Breast epithelium (tissue), 4 donors: ENCODE measurements at regions not wholly inside any gene's neighbourhood (a gene's known extent, or its start where the extent isn't known, plus 50 kb on each side); places are given as distances from the start of the nearest gene placed in this dataset.

Source experiments
- DNase-seq, 2 donors: peaks; one replicate each; pipeline ENCODE4 v3.0.0-alpha.2; 2019; ENCODE audit warnings: low spot score in 2 of 2
- H3K27ac ChIP-seq, 2 donors: fragments of 200-600 bp; sonication (generic) in 1 of 2; one replicate each; pipeline ENCODE4 v1.5.1; 2016 to 2019; ENCODE audit warnings: mild to moderate bottlenecking in 1 of 2
- H3K27me3 ChIP-seq, 2 donors: fragments of 200-600 bp; sonication (generic) in 1 of 2; one replicate each; pipeline versions ENCODE4 v1.5.1 to v1.6.0; 2017 to 2019; ENCODE audit warnings: control low read depth in 1 of 2, mild to moderate bottlenecking in 1 of 2
- H3K36me3 ChIP-seq: fragments of 200-600 bp; one replicate; pipeline ENCODE4 v1.5.1; 2019
- H3K4me1 ChIP-seq, 2 donors: fragments of 200-600 bp; sonication (generic); one replicate each; pipeline ENCODE4 v1.5.1; 2016 to 2019; ENCODE audit warnings: control low read depth in 1 of 2
- H3K4me3 ChIP-seq, 3 donors: fragments of 200-600 bp; sonication (generic); 1 replicate in 2 of 3; 2 replicates in 1 of 3; pipeline ENCODE4 v1.5.1; 2016 to 2019; ENCODE audit warnings: mild to moderate bottlenecking in 3 of 3, moderate library complexity in 2 of 3
- H3K9me3 ChIP-seq, 2 donors: fragments of 200-600 bp; sonication (generic) in 1 of 2; one replicate each; pipeline ENCODE4 v1.5.1; 2016 to 2019; ENCODE audit warnings: control low read depth in 1 of 2
- CTCF ChIP-seq, 3 donors: fragments of 450-650 bp; IDR thresholded peaks; one replicate each; pipeline ENCODE4 v1.5.1; 2016 to 2017; ENCODE audit warnings: antibody characterized with exemption in 3 of 3, mild to moderate bottlenecking in 3 of 3, moderate library complexity in 3 of 3
- POLR2A ChIP-seq: fragments of 450-650 bp; IDR thresholded peaks from one replicate; pipeline ENCODE4 v1.6.1; 2016; ENCODE audit warnings: antibody characterized with exemption, mild to moderate bottlenecking, moderate library complexity
- POLR2AphosphoS5 ChIP-seq, 3 donors: sonication (generic); formaldehyde crosslinking; IDR thresholded peaks; one replicate each; pipeline ENCODE4 v1.6.1; 2017; ENCODE audit warnings: antibody characterized with exemption in 3 of 3
- intact Hi-C: fragments of 100-400 bp; cut with DNase I; formaldehyde crosslinking; loops from one replicate; pipeline ENCODE4 v1.15.1; 2023; ENCODE audit warnings: low total_unique reads

DNA sequence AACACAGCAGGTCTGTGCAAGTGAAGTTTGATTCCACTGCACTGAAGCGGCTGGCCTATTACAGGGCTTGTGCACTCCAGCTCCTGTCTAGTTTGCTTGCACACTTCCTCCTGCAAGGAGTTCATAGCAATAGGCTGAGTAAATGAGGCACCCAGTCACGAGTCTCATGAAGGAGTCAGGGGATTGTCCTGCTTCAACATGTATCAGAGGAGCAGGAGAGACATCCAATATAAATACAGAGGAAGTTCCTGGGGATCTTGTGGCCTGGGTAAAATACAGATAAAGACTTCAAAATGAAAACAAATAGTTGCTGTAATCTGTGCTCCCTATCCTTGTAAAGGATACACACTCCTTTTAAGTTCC is 259.9 kb downstream of the SLITRK1 start:
- Histone ChIP-seq H3K4me3 (no peak overlapping the region), H3K27me3 (no peaks in the 10 kb centered on the region), H3K36me3 (no peaks in the 10 kb centered on the region), H3K9me3 (peaks cover 0 to 2% of the 10 kb centered on the region in 2 donors), H3K27ac (no peak overlapping the region), H3K4me1 (no peaks in the 10 kb centered on the region)
- intact Hi-C loops = no loop called here
- no peak for DNase-seq
- TF ChIP-seq POLR2AphosphoS5 (IDR thresholded peaks at IDR 0.05) = no peak
- no peak for TF ChIP-seq POLR2A
- no peak for TF ChIP-seq CTCF (IDR thresholded peaks at IDR 0.05)

GRCh38 chr13:83621765-83622421 is 260.4 kb downstream of the SLITRK1 start:
- DNase-seq = no peak
- H3K9me3 ChIP-seq = peaks cover 0 to 2% of the 10 kb centered on the region in 2 donors
- no peaks in the 10 kb centered on the region for H3K4me1 ChIP-seq
- intact Hi-C loops = no loop called here
- no peak overlapping the region for H3K4me3 ChIP-seq
- no peak overlapping the region for H3K27ac ChIP-seq
- no peak for TF ChIP-seq POLR2A
- no peak for TF ChIP-seq CTCF (IDR thresholded peaks at IDR 0.05)
- no peaks in the 10 kb centered on the region for H3K36me3 ChIP-seq
- H3K27me3 ChIP-seq = no peaks in the 10 kb centered on the region

DNA sequence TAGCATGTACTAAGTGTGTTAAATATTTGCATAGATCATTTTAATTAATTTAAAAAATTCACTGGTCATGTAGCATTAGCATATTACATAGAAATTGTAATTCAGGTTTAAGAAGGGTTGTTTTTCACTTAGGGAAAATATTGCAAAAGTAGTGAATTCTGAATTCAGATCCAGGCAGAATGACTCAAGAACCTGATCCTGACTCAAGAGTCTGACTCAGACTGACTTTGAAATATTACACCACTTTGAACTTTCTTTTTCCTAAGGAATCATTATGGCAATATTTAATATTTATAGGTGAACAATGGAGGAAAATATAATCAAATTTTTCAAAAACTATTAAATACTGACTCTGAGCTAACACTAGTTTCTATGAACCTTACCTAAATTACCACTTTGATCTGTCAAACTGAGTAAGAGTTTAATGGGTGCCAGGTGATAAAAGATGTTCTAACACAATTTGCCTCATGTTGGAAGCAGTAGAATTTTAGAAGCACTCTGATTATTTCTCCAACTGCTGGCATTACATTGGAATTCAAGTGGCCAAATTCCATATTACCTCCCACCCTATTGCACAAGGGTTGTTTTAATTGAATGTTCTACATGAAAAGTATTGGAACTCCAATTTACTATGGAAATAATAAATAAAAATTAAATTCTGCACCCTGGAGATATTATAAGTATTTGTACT is 261.6 kb downstream of the SLITRK1 start:
- Histone ChIP-seq H3K27ac (no peak overlapping the region), H3K36me3 (no peaks in the 10 kb centered on the region), H3K4me3 (no peak overlapping the region), H3K27me3 (no peaks in the 10 kb centered on the region), H3K4me1 (no peaks in the 10 kb centered on the region), H3K9me3 (peaks cover 0 to 2% of the 10 kb centered on the region in 2 donors)
- TF ChIP-seq CTCF (IDR thresholded peaks at IDR 0.05) (no peak), POLR2A (no peak), POLR2AphosphoS5 (IDR thresholded peaks at IDR 0.05) (no peak)
- intact Hi-C loops = no loop called here
- no peak for DNase-seq

- TF ChIP-seq POLR2A (no peak), CTCF (IDR thresholded peaks at IDR 0.05) (no peak), POLR2AphosphoS5 (IDR thresholded peaks at IDR 0.05) (no peak)
- peaks cover 0 to 2% of the 10 kb centered on the region in 2 donors for H3K9me3 ChIP-seq
- no peaks in the 10 kb centered on the region for H3K27me3 ChIP-seq
- H3K4me1 ChIP-seq = no peaks in the 10 kb centered on the region
- intact Hi-C loops = no loop called here
- no peak overlapping the region for H3K4me3 ChIP-seq
- no peak overlapping the region for H3K27ac ChIP-seq
- no peak for DNase-seq
- H3K36me3 ChIP-seq = no peaks in the 10 kb centered on the region
Measured at GRCh38 chr13:83618966-83619365, 263.3 kb downstream of the SLITRK1 start.

DNA sequence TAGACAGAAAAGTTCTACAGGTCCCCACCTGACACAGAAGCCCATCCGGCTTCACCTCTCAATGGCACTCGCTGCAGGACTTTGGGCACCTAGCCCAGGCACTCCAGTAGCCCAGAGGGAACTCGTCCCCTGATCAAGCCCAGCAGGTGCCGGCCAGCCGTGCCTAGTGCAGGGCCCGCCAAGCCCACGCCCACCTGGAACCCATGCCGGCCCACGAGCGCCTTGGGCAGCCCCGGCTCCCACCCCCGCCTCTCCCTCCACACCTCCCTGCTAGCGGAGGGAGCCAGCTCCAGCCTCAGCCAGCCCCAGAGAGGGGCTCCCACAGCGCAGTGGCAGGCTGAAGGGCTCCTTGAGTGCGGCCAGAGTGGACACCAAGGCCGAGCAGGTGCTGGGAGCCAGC is 268.8 kb downstream of the SLITRK1 start:
- intact Hi-C loops = no loop called here
- no peak overlapping the region for H3K4me3 ChIP-seq
- H3K9me3 ChIP-seq = peaks cover 0 to 5% of the 10 kb centered on the region in 2 donors
- no peaks in the 10 kb centered on the region for H3K36me3 ChIP-seq
- TF ChIP-seq POLR2AphosphoS5 (IDR thresholded peaks at IDR 0.05) (no peak), CTCF (IDR thresholded peaks at IDR 0.05) (no peak), POLR2A (no peak)
- no peak for DNase-seq
- no peaks in the 10 kb centered on the region for H3K4me1 ChIP-seq
- no peaks in the 10 kb centered on the region for H3K27me3 ChIP-seq
- no peak overlapping the region for H3K27ac ChIP-seq
